HG02610 (cell line): ENCODE measurements at regions not wholly inside any gene's neighbourhood (a gene's known extent, or its start where the extent isn't known, plus 50 kb on each side); places are given as distances from the start of the nearest gene placed in this dataset.
A peak's percentile ranks its signal among the peaks of the same experiment; 100 is the strongest.

Source experiments
- ATAC-seq: cut with Tn5 transposase; IDR thresholded peaks from one replicate; pipeline ENCODE4 v1.9.1; 2021; ENCODE audit warnings: mild to moderate bottlenecking, moderate library complexity; ENCODE audit not compliant: unreplicated experiment

- ATAC-seq, result no peak
These were observed 671.3 kb downstream of the MRPL39 start for GRCh38 chr21:24935991-24936390.

GRCh38 chr21:24910591-24910990 lies 696.7 kb downstream of the MRPL39 start:
- no peak for ATAC-seq

GRCh38 chr21:24903994-24904635 lies 703.2 kb downstream of the MRPL39 start:
- ATAC-seq, result peak; percentile 38

GRCh38 chr21:24899138-24899537 lies 708.1 kb downstream of the MRPL39 start:
- peak; percentile 65 for ATAC-seq

GRCh38 chr21:24897883-24898282 lies 709.4 kb downstream of the MRPL39 start:
- no peak for ATAC-seq

GRCh38 chr21:24896735-24897124 lies 710.6 kb downstream of the MRPL39 start:
- no peak for ATAC-seq

GRCh38 chr21:24895885-24896734 lies 711.2 kb downstream of the MRPL39 start:
- peak; percentile 78 for ATAC-seq

GRCh38 chr21:24894324-24894723 lies 713.0 kb downstream of the MRPL39 start:
- ATAC-seq, result no peak

GRCh38 chr21:24890021-24890420 lies 717.3 kb downstream of the MRPL39 start:
- no peak for ATAC-seq

- ATAC-seq, result no peak
These were observed 725.8 kb downstream of the MRPL39 start for GRCh38 chr21:24881506-24881905.

- no peak for ATAC-seq
These were observed 736.6 kb downstream of the MRPL39 start for GRCh38 chr21:24870633-24871032.

GRCh38 chr21:24869862-24870261 lies 737.4 kb downstream of the MRPL39 start:
- ATAC-seq, result no peak

- no peak for ATAC-seq
These were observed 739.2 kb downstream of the MRPL39 start for GRCh38 chr21:24868117-24868516.

GRCh38 chr21:24861471-24861870 lies 745.8 kb downstream of the MRPL39 start:
- no peak for ATAC-seq

GRCh38 chr21:24856326-24856725 lies 751.0 kb downstream of the MRPL39 start:
- ATAC-seq, result no peak

- ATAC-seq, result no peak
These were observed 754.6 kb downstream of the MRPL39 start for GRCh38 chr21:24852610-24853195.

- ATAC-seq, result no peak
These were observed 757.2 kb downstream of the MRPL39 start for GRCh38 chr21:24850121-24850520.

- ATAC-seq, result no peak
These were observed 762.6 kb downstream of the MRPL39 start for GRCh38 chr21:24844671-24845070.

GRCh38 chr21:24840287-24840686 lies 767.0 kb downstream of the MRPL39 start:
- ATAC-seq, result no peak

GRCh38 chr21:24832961-24833360 lies 774.3 kb downstream of the MRPL39 start:
- ATAC-seq, result no peak

- no peak for ATAC-seq
These were observed 777.9 kb downstream of the MRPL39 start for GRCh38 chr21:24829397-24829796.

- peak; percentile 52 for ATAC-seq
These were observed 780.5 kb downstream of the MRPL39 start for GRCh38 chr21:24826822-24827221.
